ENCODE measurements at regions not wholly inside any gene's neighbourhood (a gene's known extent, or its start where the extent isn't known, plus 50 kb on each side); places are given as distances from the start of the nearest gene placed in this dataset.

GRCh38 chr13:111611651-111612050 is 291.2 kb downstream of the TEX29 start:
- no peak for TF ChIP-seq EZH2 (IDR thresholded peaks at IDR 0.05; ENCODE audit: low read depth)
- no TSS peak for BruUV-seq (replicated peaks)
- ChIA-PET CTCF (no interaction called here), POLR2A (ENCODE audit: unreplicated experiment) (no interaction called here)
- Histone ChIP-seq H3K27ac (no peak overlapping the region), H3K27me3 (ENCODE audit: insufficient read depth, low read depth) (peaks cover 92% of the 10 kb centered on the region), H3K4me2 (no peak overlapping the region), H3K36me3 (ENCODE audit: low read depth) (no peaks in the 10 kb centered on the region), H3K9me2 (ENCODE audit: insufficient read depth) (no peaks in the 10 kb centered on the region), H3K79me2 (ENCODE audit: low read depth) (no peaks in the 10 kb centered on the region), H3K4me1 (replicated peaks; ENCODE audit: insufficient read depth) (no peaks in the 10 kb centered on the region), H3K4me3 (no peak overlapping the region), H3F3A (ENCODE audit: insufficient read depth, low read depth) (no peaks in the 10 kb centered on the region), H4K20me1 (ENCODE audit: insufficient read depth) (no peaks in the 10 kb centered on the region), H3K9me3 (ENCODE audit: insufficient read depth, low read depth) (no peaks in the 10 kb centered on the region), H2AFZ (no peak overlapping the region)
- intact Hi-C loops (cut with micrococcal nuclease; ENCODE audit: unreplicated experiment), result no loop called here
- DNase-seq, result no peak

GRCh38 chr13:111612886-111613285 is 292.4 kb downstream of the TEX29 start:
- DNase-seq, result no peak
- Histone ChIP-seq H3K4me1 (replicated peaks; ENCODE audit: insufficient read depth) (no peaks in the 10 kb centered on the region), H3K27me3 (ENCODE audit: insufficient read depth, low read depth) (peaks cover 100% of the 10 kb centered on the region), H3K9me2 (ENCODE audit: insufficient read depth) (no peaks in the 10 kb centered on the region), H3K4me2 (no peak overlapping the region), H3K9me3 (ENCODE audit: insufficient read depth, low read depth) (no peaks in the 10 kb centered on the region), H2AFZ (no peak overlapping the region), H3K79me2 (ENCODE audit: low read depth) (no peaks in the 10 kb centered on the region), H3F3A (ENCODE audit: insufficient read depth, low read depth) (no peaks in the 10 kb centered on the region), H3K36me3 (ENCODE audit: low read depth) (no peaks in the 10 kb centered on the region), H3K4me3 (no peak overlapping the region), H3K27ac (no peak overlapping the region), H4K20me1 (ENCODE audit: insufficient read depth) (no peaks in the 10 kb centered on the region)
- TF ChIP-seq CTCF (conservative IDR thresholded peaks at IDR 0.05), result no peak
- no peak for TF ChIP-seq EZH2 (IDR thresholded peaks at IDR 0.05; ENCODE audit: low read depth)
- BruUV-seq (replicated peaks), result no TSS peak
- intact Hi-C loops (cut with micrococcal nuclease; ENCODE audit: unreplicated experiment), result no loop called here
- CTCF ChIA-PET, result no interaction called here
- POLR2A ChIA-PET (ENCODE audit: unreplicated experiment), result no interaction called here

GRCh38 chr13:111614009-111614408 is 293.6 kb downstream of the TEX29 start:
- TF ChIP-seq CTCF (conservative IDR thresholded peaks at IDR 0.05) (no peak), EZH2 (IDR thresholded peaks at IDR 0.05; ENCODE audit: low read depth) (no peak)
- no peak for DNase-seq
- Histone ChIP-seq H3K36me3 (ENCODE audit: low read depth) (no peaks in the 10 kb centered on the region), H2AFZ (no peak overlapping the region), H3K27me3 (ENCODE audit: insufficient read depth, low read depth) (peaks cover 100% of the 10 kb centered on the region), H3F3A (ENCODE audit: insufficient read depth, low read depth) (no peaks in the 10 kb centered on the region), H3K9me2 (ENCODE audit: insufficient read depth) (no peaks in the 10 kb centered on the region), H3K4me2 (no peak overlapping the region), H3K79me2 (ENCODE audit: low read depth) (no peaks in the 10 kb centered on the region), H3K9me3 (ENCODE audit: insufficient read depth, low read depth) (no peaks in the 10 kb centered on the region), H4K20me1 (ENCODE audit: insufficient read depth) (no peaks in the 10 kb centered on the region), H3K4me1 (replicated peaks; ENCODE audit: insufficient read depth) (no peaks in the 10 kb centered on the region), H3K4me3 (no peak overlapping the region), H3K27ac (no peak overlapping the region)
- CTCF ChIA-PET, result no interaction called here
- BruUV-seq (replicated peaks), result no TSS peak
- POLR2A ChIA-PET (ENCODE audit: unreplicated experiment), result no interaction called here
- intact Hi-C loops (cut with micrococcal nuclease; ENCODE audit: unreplicated experiment), result no loop called here

GRCh38 chr13:111614613-111615012 is 294.2 kb downstream of the TEX29 start:
- peaks cover 100% of the 10 kb centered on the region for H3K27me3 ChIP-seq (ENCODE audit: insufficient read depth, low read depth)

More at GRCh38 chr13:111614613-111615012, 294.2 kb downstream of the TEX29 start:
- POLR2A ChIA-PET (ENCODE audit: unreplicated experiment), result no interaction called here
- intact Hi-C loops (cut with micrococcal nuclease; ENCODE audit: unreplicated experiment), result no loop called here
- Histone ChIP-seq H3K4me1 (replicated peaks; ENCODE audit: insufficient read depth) (no peaks in the 10 kb centered on the region), H3K27ac (no peak overlapping the region), H3K79me2 (ENCODE audit: low read depth) (no peaks in the 10 kb centered on the region), H3K36me3 (ENCODE audit: low read depth) (no peaks in the 10 kb centered on the region), H2AFZ (no peak overlapping the region), H3F3A (ENCODE audit: insufficient read depth, low read depth) (no peaks in the 10 kb centered on the region), H3K4me2 (no peak overlapping the region), H3K4me3 (no peak overlapping the region), H4K20me1 (ENCODE audit: insufficient read depth) (no peaks in the 10 kb centered on the region), H3K9me3 (ENCODE audit: insufficient read depth, low read depth) (no peaks in the 10 kb centered on the region), H3K9me2 (ENCODE audit: insufficient read depth) (no peaks in the 10 kb centered on the region)
- CTCF ChIA-PET, result no interaction called here
- DNase-seq, result no peak
- BruUV-seq (replicated peaks), result no TSS peak
- TF ChIP-seq EZH2 (IDR thresholded peaks at IDR 0.05; ENCODE audit: low read depth), result no peak
- TF ChIP-seq CTCF (conservative IDR thresholded peaks at IDR 0.05), result no peak

Data from PC-9 (cell line).